GM12878 (cell line): ENCODE measurements at regions not wholly inside any gene's neighbourhood (a gene's known extent, or its start where the extent isn't known, plus 50 kb on each side); places are given as distances from the start of the nearest gene placed in this dataset.

ENCODE experiments used
- ATAC-seq: fragments of 200-7000 bp; cut with Tn5 transposase; 3 replicates; pipeline ENCODE4 v1.9.1; 2020; ENCODE audit warnings: mild to moderate bottlenecking, moderate library complexity
- BruUV-seq: library from RNA; stranded (reverse); fragments of 400-500 nt; replicated peaks from 2 replicates; lab custom pipeline; 2021; lab: Mats Ljungman, UMichigan
- CTCF ChIA-PET: fragments of 300-600 bp; sonication (Branson Sonifier 250); formaldehyde crosslinking; extraction: SDS; loops from one replicate; lab custom pipeline; 2021; ENCODE audit warnings: inconsistent platforms; lab: Yijun Ruan, JAX
- POLR2A ChIA-PET: fragments of 350-600 bp; formaldehyde crosslinking; extraction: SDS; loops from one replicate; lab custom pipeline; 2021; ENCODE audit warnings: inconsistent platforms; lab: Charles Lee
- RAD21 ChIA-PET: fragments of 300-600 bp; sonication (Branson Sonifier 250); formaldehyde crosslinking; loops from one replicate; lab custom pipeline; 2023; ENCODE audit warnings: antibody characterized with exemption; ENCODE audit not compliant: unreplicated experiment; lab: Charles Lee
- SMC1A ChIA-PET: fragments of 300-600 bp; sonication (Branson Sonifier 250); formaldehyde crosslinking; loops from one replicate; lab custom pipeline; 2023; ENCODE audit not compliant: unreplicated experiment, uncharacterized antibody; lab: Charles Lee
- DNase-seq: peaks from one replicate; pipeline ENCODE4 v3.0.0-alpha.2; 2011; ENCODE audit warnings: low read depth, low spot score
- FAIRE-seq: peaks from 3 replicates; lab custom pipeline; 2011; peaks lifted over from hg19 to GRCh38; lab: Jason Lieb, UNC
- H2AFZ ChIP-seq: 2 replicates; pipeline ENCODE4 v1.6.0; 2011; ENCODE audit warnings: low read depth, low read length, control low read depth; ENCODE audit not compliant: control insufficient read depth
- H3K27ac ChIP-seq: 2 replicates; pipeline ENCODE4 v1.5.1; 2011; ENCODE audit warnings: control low read depth; ENCODE audit not compliant: control insufficient read depth, insufficient read depth
- H3K27me3 ChIP-seq, 2 experiments: replicated peaks in 1 of 2; 2 replicates each; pipeline versions ENCODE4 v1.6.0 to v1.6.1; 2011; ENCODE audit warnings: low read length in 1 of 2; ENCODE audit not compliant: control insufficient read depth in 2 of 2, insufficient read depth in 2 of 2
- H3K36me3 ChIP-seq, 2 experiments: 2 replicates each; pipeline ENCODE4 v1.5.1; 2011; ENCODE audit warnings: low read length in 1 of 2; ENCODE audit not compliant: control insufficient read depth in 2 of 2, insufficient read depth in 2 of 2
- H3K4me1 ChIP-seq: 2 replicates; pipeline ENCODE4 v1.6.1; 2011; ENCODE audit warnings: mild to moderate bottlenecking, low read length, moderate library complexity, mixed read lengths; ENCODE audit not compliant: control insufficient read depth, insufficient read depth
- H3K4me2 ChIP-seq: 2 replicates; pipeline ENCODE4 v1.6.0; 2011; ENCODE audit warnings: control low read depth; ENCODE audit not compliant: control insufficient read depth, insufficient read depth
- H3K4me3 ChIP-seq: fragments of 200-600 bp; sonication (generic); 2 replicates; pipeline ENCODE4 v1.5.1; 2016
- H3K79me2 ChIP-seq: 2 replicates; pipeline ENCODE4 v1.6.0; 2011; ENCODE audit warnings: low read length; ENCODE audit not compliant: control insufficient read depth, insufficient read depth
- H3K9ac ChIP-seq: 2 replicates; pipeline ENCODE4 v1.8.0; 2011; ENCODE audit warnings: low read length, control low read depth, mixed read lengths; ENCODE audit not compliant: control insufficient read depth, insufficient read depth
- H3K9me3 ChIP-seq: replicated peaks from 3 replicates; pipeline ENCODE4 v1.5.1; 2011; ENCODE audit warnings: mild to moderate bottlenecking, low read length; ENCODE audit not compliant: control insufficient read depth, insufficient read depth
- H4K20me1 ChIP-seq: 2 replicates; pipeline ENCODE4 v1.6.0; 2011; ENCODE audit not compliant: control insufficient read depth, insufficient read depth
- ASH2L ChIP-seq: fragments of 300-600, 200-600 bp; sonication (generic); IDR thresholded peaks from 2 replicates; pipeline ENCODE4 v1.6.1; 2017; ENCODE audit warnings: low read depth, mild to moderate bottlenecking, borderline replicate concordance
- BRCA1 ChIP-seq: IDR thresholded peaks from 2 replicates; pipeline ENCODE4 v1.6.1; 2011; ENCODE audit warnings: low read depth, low read length, improper control_type of control experiment
- CBFB ChIP-seq: IDR thresholded peaks from 2 replicates; pipeline ENCODE4 v1.6.1; 2016; ENCODE audit warnings: antibody characterized with exemption, low read depth
- CREM ChIP-seq: IDR thresholded peaks from 2 replicates; pipeline ENCODE4 v1.6.1; 2014; ENCODE audit warnings: antibody characterized with exemption, low read depth
- ETV6 ChIP-seq, 2 experiments: fragments of 450-650 bp in 1 of 2; IDR thresholded peaks in 1 of 2; conservative IDR thresholded peaks in 1 of 2; 2 replicates each; pipeline ENCODE4 v1.6.1; 2014; ENCODE audit warnings: antibody characterized with exemption in 1 of 2, borderline replicate concordance in 1 of 2, low read depth in 1 of 2, mild to moderate bottlenecking in 1 of 2, moderate library complexity in 1 of 2
- GABPA ChIP-seq: IDR thresholded peaks from 2 replicates; pipeline ENCODE4 v1.6.1; 2014; ENCODE audit warnings: antibody characterized with exemption, low read depth, mild to moderate bottlenecking, inconsistent platforms
- JUND ChIP-seq: IDR thresholded peaks from 2 replicates; pipeline ENCODE4 v1.6.1; 2012; ENCODE audit warnings: low read depth, mild to moderate bottlenecking, low read length, improper control_type of control experiment, moderate library complexity
- NFYA ChIP-seq: IDR thresholded peaks from 2 replicates; pipeline ENCODE4 v1.6.1; 2011; ENCODE audit warnings: low read depth, mild to moderate bottlenecking, low read length, improper control_type of control experiment, borderline replicate concordance
- NFYB ChIP-seq: IDR thresholded peaks from 2 replicates; pipeline ENCODE4 v1.6.1; 2011; ENCODE audit warnings: low read depth, mild to moderate bottlenecking, low read length, improper control_type of control experiment, moderate library complexity; ENCODE audit not compliant: insufficient read depth
- POLR2AphosphoS5 ChIP-seq: IDR thresholded peaks from 2 replicates; pipeline ENCODE4 v1.6.1; 2011; ENCODE audit warnings: mild to moderate bottlenecking, low read length, inconsistent platforms
- RAD51 ChIP-seq: fragments of 450-650 bp; IDR thresholded peaks from 2 replicates; pipeline ENCODE4 v1.6.1; 2016; ENCODE audit warnings: moderate library complexity, mild to moderate bottlenecking, inconsistent platforms
- RCOR1 ChIP-seq: conservative IDR thresholded peaks from 2 replicates; pipeline ENCODE4 v1.6.1; 2012; ENCODE audit warnings: low read depth, low read length, improper control_type of control experiment
- SIN3A ChIP-seq: IDR thresholded peaks from 2 replicates; pipeline ENCODE4 v1.6.1; 2012; ENCODE audit warnings: low read depth, low read length, improper control_type of control experiment
- SRF ChIP-seq, 2 experiments: IDR thresholded peaks; 2 replicates each; pipeline ENCODE4 v1.6.1; 2011; ENCODE audit warnings: low read depth in 2 of 2, low read length in 2 of 2, mild to moderate bottlenecking in 1 of 2, moderate library complexity in 1 of 2
- USF1 ChIP-seq: IDR thresholded peaks from 2 replicates; pipeline ENCODE4 v1.6.1; 2011; ENCODE audit warnings: borderline replicate concordance, low read depth, mild to moderate bottlenecking, moderate library complexity, mixed read lengths, low read length; ENCODE audit not compliant: insufficient read depth; ENCODE audit errors: extremely low read length
- WRNIP1 ChIP-seq: IDR thresholded peaks from 2 replicates; pipeline ENCODE4 v1.6.1; 2011; ENCODE audit warnings: low read depth, low read length, improper control_type of control experiment, borderline replicate concordance
- YY1 ChIP-seq: IDR thresholded peaks from 2 replicates; pipeline ENCODE4 v1.6.1; 2011; ENCODE audit warnings: low read depth, mild to moderate bottlenecking, low read length
- ZBTB33 ChIP-seq: fragments of 450-650 bp; IDR thresholded peaks from 2 replicates; pipeline ENCODE4 v1.6.1; 2017; ENCODE audit warnings: mild to moderate bottlenecking
- WGBS: methylation state at CpG from one replicate; pipeline ENCODE4 v1.1.6; 2016; ENCODE audit warnings: low lambda C conversion rate; ENCODE audit not compliant: insufficient replicate concordance, insufficient coverage; ENCODE audit errors: missing lambda C conversion rate; 5-methylcytosine and 5-hydroxymethylcytosine counted together
- in situ Hi-C: fragments of 300-500 bp; cut with MboI; formaldehyde crosslinking; loops from 9 replicates; pipeline ENCODE4 v1.14.3; 2018; ENCODE audit warnings: mixed read lengths
- intact Hi-C: fragments of 100-400 bp; cut with micrococcal nuclease; formaldehyde crosslinking; loops from one replicate; pipeline ENCODE4 v1.14.2; 2022; ENCODE audit not compliant: unreplicated experiment
- TF ChIP-seq, protein P1 (sequence below), 3 experiments: IDR thresholded peaks in 2 of 3; conservative IDR thresholded peaks in 1 of 3; 2 replicates each; pipeline ENCODE4 v1.5.1; 2011; ENCODE audit warnings: low read depth in 3 of 3, low read length in 3 of 3, mild to moderate bottlenecking in 3 of 3, control low read depth in 2 of 3, moderate library complexity in 2 of 3, inconsistent platforms in 1 of 3, mixed read lengths in 1 of 3; ENCODE audit not compliant: control insufficient read depth in 2 of 3, insufficient read depth in 1 of 3; ENCODE audit errors: extremely low read depth in 1 of 3

GRCh38 chr13:53612200-53612599, 583.6 kb downstream of the OLFM4 start:
- FAIRE-seq: no peak
- Histone ChIP-seq H3K4me3 (no peak overlapping the region), H3K9me3 (no peaks in the 10 kb centered on the region), H3K4me2 (no peak overlapping the region), H3K27ac (no peak overlapping the region), H4K20me1 (no peaks in the 10 kb centered on the region), H3K4me1 (no peaks in the 10 kb centered on the region), H3K36me3 (no peaks in the 10 kb centered on the region), H2AFZ (no peak overlapping the region), H3K27me3 (no peaks in the 10 kb centered on the region), H3K79me2 (no peaks in the 10 kb centered on the region), H3K9ac (no peak overlapping the region)
- in situ Hi-C loops (no loop called here), intact Hi-C loops (no loop called here)
- BruUV-seq: no TSS peak
- ATAC-seq: peak; percentile 86
- ChIA-PET CTCF (interaction anchor here (1.2 kb wide), 1 partner anchor 362 kb away, joined by 4 read pairs; no protein-coding TSS in a partner anchor), POLR2A (no interaction called here), RAD21 (interaction anchor here (1.0 to 1.5 kb wide), 6 partner anchors 19 to 112 kb away, joined by 3 to 8 read pairs (median 3); no protein-coding TSS in a partner anchor), SMC1A (interaction anchor here (1.3 to 3.9 kb wide), 8 partner anchors 9 to 70 kb away, joined by 3 to 12 read pairs (median 6); no protein-coding TSS in a partner anchor)
- no peak for DNase-seq
- TF ChIP-seq POLR2AphosphoS5: no peak
- no peak for TF ChIP-seq GABPA
- no peak for TF ChIP-seq ETV6 (conservative IDR thresholded peaks at IDR 0.05 in 1 of 2, IDR thresholded peaks at IDR 0.05 in 1 of 2; ENCODE audit: borderline replicate concordance in 1 of 2, low read depth in 1 of 2)
- no peak for TF ChIP-seq NFYB
- no peak for TF ChIP-seq RAD51
- TF ChIP-seq JUND: no peak
- no peak for TF ChIP-seq ZBTB33
- no peak for TF ChIP-seq CREM
- TF ChIP-seq ASH2L: no peak
- TF ChIP-seq NFYA: no peak
- TF ChIP-seq CBFB: no peak
- no peak for TF ChIP-seq SRF (IDR thresholded peaks at IDR 0.05; ENCODE audit: low read depth in 2 of 2, low read length in 2 of 2)
- TF ChIP-seq SIN3A: no peak
- no peak for TF ChIP-seq WRNIP1
- TF ChIP-seq, protein P1, sequence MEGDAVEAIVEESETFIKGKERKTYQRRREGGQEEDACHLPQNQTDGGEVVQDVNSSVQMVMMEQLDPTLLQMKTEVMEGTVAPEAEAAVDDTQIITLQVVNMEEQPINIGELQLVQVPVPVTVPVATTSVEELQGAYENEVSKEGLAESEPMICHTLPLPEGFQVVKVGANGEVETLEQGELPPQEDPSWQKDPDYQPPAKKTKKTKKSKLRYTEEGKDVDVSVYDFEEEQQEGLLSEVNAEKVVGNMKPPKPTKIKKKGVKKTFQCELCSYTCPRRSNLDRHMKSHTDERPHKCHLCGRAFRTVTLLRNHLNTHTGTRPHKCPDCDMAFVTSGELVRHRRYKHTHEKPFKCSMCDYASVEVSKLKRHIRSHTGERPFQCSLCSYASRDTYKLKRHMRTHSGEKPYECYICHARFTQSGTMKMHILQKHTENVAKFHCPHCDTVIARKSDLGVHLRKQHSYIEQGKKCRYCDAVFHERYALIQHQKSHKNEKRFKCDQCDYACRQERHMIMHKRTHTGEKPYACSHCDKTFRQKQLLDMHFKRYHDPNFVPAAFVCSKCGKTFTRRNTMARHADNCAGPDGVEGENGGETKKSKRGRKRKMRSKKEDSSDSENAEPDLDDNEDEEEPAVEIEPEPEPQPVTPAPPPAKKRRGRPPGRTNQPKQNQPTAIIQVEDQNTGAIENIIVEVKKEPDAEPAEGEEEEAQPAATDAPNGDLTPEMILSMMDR (IDR thresholded peaks at IDR 0.05 in 2 of 3, conservative IDR thresholded peaks at IDR 0.05 in 1 of 3; ENCODE audit: control insufficient read depth in 2 of 3, extremely low read depth in 1 of 3, insufficient read depth in 1 of 3, low read depth in 3 of 3, low read length in 3 of 3): no peak
- TF ChIP-seq USF1: no peak
- no peak for TF ChIP-seq RCOR1
- TF ChIP-seq YY1: no peak
- no peak for TF ChIP-seq BRCA1
- WGBS: 24% methylated on average over 3 of the region's 3 CpGs
